Stimulated activated CD4-positive, alpha-beta T cell treated with anti-CD3 and anti-CD28 coated beads, Interleukin-12 subunit alpha, Interleukin-12 subunit beta, amount 100 ng/mL, for 4 hours (primary cell): ENCODE measurements at regions not wholly inside any gene's neighbourhood (a gene's known extent, or its start where the extent isn't known, plus 50 kb on each side); places are given as distances from the start of the nearest gene placed in this dataset.
"Not testable (repeated sequence)": the region's sequence is repeated elsewhere in the genome, so short reads cannot be mapped to it uniquely, and the experiment has no call there.

ENCODE experiments used
- DNase-seq: peaks from one replicate; pipeline ENCODE4 v3.0.0-alpha.2; 2020

DNA sequence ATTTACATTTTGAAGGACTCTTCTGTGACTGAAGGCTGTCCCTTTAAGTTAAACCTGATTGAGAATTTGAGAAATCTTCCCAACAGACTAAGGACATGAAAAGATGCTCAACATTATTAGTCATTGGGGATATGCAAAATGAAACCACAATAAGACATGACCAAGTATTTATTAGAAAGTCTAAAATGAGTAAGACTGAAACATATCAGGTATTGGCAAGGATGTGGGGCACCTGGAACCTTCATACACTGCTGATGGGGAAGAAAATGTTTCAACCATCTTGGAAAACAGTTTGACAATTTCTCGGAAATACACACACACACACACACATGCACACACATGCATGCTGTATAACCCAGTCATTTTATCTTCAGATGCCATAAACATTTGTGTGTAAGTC is 132.1 kb upstream of the CDK6 start:
- no peak for DNase-seq

DNA sequence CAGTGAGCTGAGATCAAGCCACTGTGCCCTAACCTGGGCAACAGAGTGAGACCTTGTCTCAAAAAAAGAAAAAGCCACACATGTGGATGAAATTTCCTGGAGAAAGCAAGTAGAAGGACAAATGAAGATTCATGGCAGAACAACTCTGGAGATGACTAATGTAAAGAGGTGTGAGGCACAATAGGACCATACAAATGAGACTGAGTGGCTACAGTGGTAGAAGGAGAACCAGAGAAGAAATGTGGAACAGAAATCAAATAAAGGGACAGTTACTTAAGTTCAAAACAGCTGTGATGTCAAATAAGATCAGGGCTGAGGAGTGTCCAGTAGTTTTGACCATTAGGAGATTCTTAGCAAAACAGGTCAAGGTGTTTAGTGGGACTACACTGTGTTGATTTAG is 130.9 kb upstream of the CDK6 start:
- no peak for DNase-seq

DNA sequence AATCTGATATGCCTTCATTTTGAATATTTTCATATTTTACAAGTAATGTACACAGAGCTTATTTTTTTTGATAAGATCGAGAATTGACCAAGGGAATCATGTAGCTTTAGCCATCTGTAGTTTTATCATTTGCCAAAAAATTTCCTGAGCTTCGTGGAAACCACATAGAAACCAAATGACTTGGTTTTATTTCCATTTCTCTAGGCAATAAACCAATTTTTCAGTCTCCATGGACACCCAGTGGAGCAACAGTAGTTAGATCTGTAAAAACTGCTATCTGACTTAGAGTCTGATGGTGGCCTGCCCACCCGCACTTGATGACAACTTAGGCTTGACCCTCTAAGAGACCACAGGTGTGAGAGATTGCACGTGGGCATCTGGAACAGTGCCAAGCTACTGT is 127.8 kb upstream of the CDK6 start:
- no peak for DNase-seq

DNA sequence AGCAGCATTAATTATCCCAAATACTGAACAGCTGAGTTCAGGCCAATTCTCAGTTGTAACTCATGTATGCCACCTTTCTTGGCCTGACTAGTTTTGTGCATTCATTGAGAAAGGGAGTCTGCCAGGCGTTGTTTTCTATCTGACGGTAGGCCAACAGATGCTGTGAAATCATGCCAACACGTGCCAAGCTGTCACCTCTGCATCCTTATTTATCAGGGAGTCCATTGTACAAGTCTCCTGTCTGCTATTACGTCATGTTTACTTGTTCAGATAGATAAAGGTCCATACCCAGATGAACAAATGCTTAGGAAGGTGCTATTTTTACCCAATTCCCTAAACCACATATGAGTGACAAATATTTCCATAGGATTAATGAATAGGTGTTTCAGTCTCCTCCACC is 127.2 kb upstream of the CDK6 start:
- DNase-seq = no peak

DNA sequence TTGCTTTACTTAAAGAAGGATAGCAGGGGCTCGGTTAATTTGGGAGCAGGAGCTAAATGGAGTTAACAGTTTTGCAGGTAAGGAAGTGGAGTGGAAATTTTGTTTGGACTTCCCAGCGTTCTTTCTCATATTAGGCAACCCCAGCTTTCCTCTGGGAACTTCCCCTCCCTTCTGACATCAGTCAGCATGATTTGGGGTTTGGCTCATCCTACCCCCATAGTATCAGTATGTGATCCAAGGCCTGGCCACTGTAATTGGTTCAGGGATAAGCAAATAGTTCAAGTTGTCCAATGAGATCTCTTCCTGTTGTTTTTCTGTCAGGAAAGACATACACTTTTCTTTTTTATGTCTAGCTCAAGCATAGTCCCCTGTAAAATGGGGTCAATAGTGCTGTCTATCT is 125.6 kb upstream of the CDK6 start:
- DNase-seq = no peak

DNA sequence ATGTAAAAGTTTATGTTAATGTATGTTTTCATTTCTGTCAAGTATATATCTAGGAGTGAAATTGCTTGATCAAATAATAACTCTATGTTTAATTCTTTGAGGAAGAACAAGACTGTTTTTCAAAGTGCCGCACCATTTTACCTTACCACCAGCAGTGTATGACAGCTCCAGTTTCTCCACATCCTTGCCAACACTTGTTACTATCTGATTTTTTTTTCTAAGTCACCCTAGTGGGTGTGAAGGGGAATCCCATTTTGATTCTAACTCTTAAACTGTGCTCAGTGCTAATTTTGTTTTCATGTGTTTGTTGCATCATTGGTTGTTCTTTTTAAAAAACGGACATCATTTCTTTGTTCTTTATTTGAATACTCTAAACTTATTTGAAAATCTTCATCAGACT is 120.2 kb upstream of the CDK6 start:
- DNase-seq = no peak

DNA sequence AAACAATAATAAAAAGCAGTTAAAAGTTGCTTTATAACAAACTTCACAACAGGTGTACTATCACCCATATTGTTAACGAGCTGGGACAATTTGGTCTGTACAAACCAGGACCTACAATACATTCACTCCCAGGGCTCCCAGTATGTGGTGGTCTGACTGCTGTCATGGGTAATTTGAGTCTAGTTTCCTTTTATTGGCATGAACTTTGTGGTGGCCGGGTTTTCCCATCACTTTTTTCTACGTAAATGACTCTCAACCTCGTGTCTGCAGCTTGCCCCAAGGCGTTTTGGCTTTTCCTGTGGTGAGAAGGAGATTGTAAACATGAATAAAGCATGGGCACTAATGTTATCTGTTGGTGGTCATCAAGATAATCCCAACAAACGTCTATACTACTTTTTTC is 118.7 kb upstream of the CDK6 start:
- no peak for DNase-seq

DNA sequence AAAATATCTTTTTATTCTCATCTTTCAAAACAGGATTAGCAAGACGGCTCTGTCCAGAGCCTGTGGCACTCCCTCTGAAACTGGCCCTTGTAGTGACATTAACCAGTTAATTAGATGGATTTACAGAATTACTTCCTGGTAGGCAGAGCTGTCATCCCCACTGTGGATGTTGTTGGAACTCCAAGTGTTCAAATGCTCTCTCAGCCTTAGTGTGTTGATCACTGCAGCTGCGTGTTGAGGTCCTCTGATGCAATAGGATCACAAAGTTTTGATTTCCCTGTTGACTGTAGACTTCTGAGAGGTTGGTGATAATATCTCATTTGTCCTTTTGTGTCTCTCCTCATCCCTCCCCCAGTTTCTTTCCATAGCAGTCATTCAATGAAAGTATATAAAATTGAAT is 117.3 kb upstream of the CDK6 start:
- no peak for DNase-seq

DNA sequence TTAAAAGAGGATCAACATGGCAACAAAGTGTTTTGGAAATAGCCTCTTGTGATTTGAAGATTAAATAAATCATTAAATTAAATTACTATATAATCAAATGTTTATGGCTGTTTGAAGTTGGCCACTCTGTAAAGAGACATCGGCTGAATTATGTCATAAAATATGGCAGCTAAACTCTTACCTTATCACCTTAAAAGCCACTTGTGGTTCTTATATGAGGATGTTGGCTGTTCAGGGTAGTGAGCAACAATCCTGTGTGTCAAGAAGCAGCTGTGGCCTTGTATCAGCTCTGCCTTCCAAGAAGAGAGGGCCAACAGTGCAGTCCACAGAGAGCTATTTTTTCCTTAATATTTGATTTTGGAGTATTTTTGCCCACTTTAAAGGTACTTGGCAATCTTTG is 113.4 kb upstream of the CDK6 start:
- no peak for DNase-seq

DNA sequence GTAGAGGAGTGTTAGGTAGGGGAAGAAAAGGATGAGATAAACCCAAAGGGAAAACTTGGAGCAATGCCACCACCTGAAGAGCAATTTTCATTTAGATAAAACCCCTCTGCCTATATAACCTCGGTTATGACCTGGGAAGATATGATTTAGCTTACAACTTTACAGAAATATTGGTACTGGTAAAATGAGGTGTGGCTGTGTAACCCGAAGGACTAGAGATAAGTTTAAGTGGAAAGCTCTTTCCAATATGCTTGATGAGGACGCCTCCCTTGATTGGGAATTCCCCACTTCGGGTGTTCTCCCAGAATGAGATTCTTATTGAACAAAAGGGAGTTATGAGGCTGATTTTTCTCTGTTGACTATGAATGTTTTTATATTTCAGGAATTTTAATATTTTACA is 109.5 kb upstream of the CDK6 start:
- no peak for DNase-seq

DNA sequence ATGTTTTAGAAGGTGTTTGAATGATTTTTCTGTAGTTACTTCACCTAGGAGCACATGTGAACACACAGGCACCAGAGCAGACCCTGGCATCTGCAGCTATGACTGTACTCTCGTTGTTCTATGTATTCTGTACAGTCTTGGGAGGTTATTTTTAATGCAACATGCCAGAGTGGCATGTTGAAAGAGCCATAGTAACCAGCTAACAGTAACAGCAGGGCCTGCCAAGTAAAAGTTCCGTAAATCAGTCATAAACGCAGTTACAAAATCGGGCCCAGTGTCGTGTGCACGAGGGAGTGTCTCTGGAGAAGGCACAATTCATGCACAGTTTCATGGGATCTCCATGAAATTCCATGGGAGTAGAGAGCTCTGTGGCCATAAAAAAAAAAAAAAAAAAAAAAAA is 108.3 kb upstream of the CDK6 start:
- DNase-seq = no peak

DNA sequence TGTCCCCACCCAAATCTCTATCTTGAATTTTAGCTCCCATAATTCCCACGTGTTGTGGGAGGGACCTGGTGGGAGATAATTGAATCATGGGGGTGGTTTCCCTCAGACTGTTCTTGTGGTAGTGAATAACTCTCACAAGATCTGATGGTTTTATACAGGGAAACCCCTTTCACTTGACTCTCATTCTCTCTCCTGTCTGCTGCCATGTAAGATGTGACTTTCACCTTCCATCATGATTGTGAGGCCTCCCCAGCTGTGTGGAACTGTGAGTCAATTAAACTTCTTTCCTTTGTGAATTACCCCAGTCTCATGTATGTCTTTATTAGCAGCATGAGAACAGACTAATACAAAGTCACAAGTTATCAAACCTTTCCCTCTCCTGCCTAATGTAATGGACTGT is 106.3 kb upstream of the CDK6 start:
- not testable (repeated sequence) for DNase-seq

DNA sequence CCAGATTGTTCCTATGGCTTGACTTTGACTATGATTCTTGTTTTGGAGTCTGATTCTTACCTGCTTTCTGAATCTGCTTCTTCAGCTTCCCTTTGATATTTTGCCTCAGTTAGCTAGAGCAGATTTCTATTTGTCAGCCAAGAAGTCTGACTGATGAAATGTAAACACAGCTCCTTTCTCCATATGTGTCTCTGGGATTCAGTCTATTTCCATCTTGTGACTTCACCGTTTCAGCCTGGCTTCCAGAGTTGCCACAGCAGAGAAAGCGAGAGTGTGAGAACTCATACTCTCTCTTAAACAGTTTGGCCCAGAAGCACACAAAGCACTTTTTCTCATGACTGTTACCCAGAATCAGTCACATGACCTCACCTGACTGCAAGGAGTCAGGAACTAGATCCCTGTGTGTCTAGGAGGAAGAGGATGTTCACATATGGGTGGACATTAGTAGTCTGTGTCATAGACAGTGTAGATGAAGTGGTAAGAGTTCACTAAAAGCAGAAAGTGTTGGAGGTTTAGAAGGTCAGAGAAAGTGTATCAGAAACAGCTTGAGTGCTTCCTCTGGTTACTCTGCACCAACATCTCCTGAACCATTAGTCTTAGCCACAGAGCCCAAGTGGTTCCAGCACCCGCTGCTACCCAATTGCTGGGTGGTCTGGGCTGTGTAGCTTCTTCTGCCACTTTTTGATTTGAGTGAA is 103.4 kb upstream of the CDK6 start:
- no peak for DNase-seq

DNA sequence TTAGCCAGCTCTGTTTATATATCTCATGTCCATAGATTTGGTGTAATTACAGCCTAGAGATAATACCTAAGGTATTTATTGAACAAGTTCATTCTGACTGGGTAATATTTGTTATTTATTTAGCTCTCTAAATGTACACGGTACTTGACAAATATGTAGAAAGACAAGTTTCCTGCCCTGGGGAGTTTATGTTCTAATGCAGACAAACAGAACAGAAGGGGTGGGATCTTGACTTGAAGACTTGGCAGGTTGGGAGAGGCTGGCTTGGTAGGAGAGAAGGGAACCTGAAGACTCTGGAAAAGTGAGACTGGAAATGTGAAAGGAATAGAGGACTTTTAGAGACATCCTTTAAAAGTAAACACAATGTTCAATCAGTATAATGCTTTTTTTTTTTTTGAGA is 97.7 kb upstream of the CDK6 start:
- DNase-seq = no peak

DNA sequence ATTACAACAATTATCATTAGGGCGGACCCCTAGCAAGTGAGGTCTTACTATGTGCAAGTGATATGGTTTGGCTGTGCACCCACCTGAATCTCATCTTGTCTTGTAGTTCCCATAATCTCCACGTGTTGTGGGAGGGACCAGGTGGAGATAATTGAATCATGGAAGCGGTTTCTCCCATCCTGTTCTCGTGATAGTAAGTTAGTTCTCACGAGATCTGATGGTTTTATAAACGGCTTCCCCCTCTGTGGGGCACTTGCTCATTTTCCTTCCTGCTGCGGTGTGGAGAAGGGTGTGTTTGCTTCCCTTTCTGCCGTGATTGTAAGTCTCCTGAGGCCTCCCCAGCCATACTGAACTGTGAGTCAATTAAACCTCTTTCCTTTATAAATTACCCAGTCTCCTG is 96.1 kb upstream of the CDK6 start:
- no peak for DNase-seq

DNA sequence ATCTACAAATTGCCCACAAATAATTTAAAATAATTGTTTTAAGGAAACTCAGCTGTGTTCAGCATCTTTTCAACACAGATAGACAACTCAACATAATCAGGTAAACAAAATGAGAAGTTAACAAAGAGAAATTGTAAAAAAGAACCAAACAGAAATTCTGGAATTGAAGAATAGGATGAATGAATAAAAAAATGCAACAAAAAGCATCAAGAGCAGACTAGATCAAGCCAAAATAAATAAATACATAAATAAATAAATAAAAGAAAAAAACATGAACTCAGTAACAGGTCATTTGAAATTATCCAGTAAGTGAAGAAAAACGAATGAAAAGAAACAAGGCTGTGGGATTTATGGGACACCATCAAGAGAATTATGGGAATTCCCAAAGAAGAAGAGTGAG is 94.0 kb upstream of the CDK6 start:
- DNase-seq = no peak

DNA sequence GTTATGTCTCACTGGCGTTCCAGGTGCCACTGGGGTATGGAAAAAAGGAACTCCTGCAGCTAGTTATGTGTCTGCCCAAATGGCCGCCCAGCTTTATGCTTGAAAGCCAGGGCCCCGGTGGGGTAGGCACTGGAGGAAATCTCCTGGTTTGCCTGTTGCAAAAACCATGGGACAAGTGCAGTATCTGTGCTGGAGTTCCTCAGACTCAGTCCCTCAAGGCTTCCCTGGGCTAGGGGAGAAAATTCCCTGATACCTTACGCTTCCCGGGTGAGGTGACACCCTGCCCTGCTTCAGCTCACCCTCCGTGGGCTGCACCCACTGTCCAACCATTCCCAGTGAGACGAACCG is 90.3 kb upstream of the CDK6 start:
- no peak for DNase-seq

DNA sequence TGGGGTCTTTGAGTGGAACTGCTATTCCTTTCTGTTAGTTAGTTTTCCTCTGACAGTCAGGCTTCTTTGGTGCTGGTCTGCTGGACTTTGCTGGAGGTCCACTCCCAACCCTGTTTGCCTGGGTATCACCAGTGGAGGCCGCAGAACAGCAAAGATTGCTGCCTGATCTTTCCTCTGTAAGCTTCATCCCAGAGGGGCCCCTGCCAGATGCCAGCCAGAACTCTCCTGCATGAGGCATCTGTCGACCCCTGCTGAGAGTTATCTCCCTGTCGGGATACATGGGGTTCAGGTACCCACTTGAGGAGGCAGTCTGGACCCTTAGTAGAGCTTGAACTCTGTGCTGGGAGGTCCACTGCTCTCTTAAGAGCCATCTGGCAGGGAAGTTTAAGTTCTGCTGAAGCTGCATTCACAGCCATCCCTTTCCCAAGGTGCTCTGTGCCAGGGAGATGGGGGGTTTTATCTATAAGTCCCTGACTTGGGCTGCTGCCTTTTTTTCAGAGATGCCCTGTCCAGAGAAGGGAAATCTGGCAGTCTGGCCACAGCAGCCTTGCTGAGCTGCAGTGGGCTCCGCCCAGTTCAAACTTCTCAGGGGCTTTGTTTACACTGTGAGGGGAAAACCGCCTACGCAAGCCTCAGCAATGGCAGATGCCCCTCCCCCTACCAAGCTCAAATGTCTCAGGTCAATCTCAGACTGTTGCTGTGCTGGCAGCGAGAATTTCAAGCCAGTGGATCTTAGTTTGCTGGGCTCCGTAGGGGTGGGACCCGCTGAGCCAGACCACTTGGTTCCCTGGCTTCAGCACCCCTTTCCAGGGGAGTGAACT is 89.7 kb upstream of the CDK6 start:
- no peak for DNase-seq

DNA sequence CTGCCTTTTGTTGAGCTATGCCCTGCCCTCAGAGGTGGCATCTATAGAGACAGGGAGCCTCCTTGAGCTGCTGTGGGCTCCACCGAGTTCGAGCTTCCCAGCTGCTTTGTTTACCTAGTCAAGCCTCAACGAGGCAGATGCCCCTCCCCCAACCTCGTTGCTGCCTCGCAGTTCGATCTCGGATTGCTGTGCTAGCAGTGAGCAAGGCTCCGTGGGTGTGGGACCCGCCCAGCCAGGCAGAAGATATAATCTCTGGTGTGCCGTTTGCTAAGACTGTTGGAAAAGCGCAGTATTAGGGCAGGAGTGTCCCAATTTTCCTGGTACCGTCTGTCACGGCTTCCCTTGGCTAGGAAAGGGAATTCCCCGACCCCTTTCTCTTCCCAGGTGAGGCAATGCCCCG is 88.4 kb upstream of the CDK6 start:
- no peak for DNase-seq

DNA sequence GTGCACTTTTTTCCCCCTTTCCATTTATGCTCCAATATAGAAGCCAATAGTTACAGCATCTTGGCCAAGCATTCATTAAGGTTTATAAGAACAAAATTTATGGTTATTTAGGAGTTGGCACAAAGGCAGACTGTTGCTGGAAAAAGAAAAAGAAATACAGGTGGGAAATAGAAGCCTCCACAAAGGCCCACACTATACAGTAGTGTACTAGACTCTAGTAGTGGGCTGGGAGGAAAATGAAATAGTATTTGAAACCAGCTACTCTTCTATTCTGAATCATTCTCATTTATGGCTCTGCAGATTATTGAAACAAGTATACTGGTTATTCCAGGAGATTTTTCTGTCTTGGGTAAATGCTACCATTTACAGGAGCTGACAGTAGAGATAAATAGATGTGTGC is 80.9 kb upstream of the CDK6 start:
- DNase-seq = no peak

DNA sequence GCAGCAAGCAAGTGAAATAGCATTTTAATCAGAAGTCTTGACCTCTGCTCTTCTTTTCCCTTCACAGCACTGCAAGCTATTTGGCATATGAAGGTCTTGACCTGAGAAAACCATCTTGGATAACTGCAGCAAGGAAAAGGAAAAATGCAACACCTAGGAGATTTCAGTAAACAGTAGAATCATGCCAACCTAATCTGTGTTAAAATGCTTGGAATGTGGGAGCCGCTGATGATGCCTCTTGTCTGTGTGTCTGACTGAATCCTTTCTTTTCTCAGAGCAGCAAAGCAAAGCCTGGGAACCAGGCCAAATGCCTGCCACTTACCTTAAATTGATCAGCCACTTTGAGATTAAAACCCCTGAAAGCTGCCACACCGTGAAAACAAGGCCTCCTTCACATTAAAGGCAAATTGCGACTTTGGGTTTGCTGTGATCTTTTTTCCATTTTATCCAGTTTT is 80.4 kb upstream of the CDK6 start:
- no peak for DNase-seq

DNA sequence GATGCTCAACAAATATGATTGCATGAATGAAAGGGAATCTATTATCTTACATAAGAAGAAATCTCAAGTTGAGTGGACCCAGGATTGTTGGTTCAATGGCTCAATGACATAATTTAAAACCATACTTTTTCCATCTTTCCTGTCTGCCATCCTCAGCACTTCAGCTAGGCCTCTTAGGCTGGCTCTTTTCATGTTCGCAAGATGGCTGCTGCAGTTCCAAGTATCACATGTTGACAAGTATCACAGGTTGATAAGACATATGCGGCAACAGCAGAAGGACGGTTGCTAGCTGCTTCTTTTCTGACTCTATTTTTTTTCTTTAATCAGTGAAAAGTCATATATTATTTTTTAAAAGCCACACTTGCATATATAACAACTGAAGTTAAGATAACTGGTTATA is 79.0 kb upstream of the CDK6 start:
- DNase-seq = no peak

DNA sequence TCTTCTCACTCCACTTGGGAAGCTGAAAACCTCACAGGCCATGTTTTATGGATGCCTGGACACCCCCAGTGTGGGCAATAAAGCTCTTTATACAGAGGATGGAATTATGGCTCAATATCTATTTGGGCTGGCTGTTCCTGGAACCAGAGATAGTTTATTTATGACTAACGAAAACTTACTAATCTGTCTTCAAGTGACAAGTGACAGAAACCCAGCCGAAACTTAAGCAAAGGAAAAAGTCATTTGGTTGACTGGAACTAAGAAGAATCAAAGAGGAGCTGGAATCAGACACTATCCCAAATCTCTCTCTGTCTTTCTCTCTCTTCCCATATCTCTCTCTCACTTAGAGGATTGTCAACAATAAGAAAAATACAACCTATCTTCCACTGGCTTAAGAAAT is 78.3 kb upstream of the CDK6 start:
- no peak for DNase-seq

DNA sequence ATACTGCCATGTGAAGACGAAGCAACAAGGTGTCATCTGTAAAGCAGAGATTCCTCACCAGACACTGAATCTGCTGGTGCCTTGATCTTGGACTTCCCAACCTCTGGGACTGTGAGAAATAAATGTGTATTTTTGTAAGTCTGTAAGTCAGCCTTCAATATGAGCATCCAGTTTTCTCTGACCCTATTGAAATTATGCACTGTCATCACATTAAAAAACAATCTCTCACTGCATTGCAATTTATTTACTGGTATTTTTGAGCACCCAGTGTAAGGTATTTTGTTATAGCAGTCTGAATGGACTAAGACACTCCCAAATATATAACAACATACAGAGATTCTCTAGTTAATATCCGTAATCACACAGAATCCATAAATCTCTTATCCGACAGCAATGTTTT is 77.5 kb upstream of the CDK6 start:
- no peak for DNase-seq

DNA sequence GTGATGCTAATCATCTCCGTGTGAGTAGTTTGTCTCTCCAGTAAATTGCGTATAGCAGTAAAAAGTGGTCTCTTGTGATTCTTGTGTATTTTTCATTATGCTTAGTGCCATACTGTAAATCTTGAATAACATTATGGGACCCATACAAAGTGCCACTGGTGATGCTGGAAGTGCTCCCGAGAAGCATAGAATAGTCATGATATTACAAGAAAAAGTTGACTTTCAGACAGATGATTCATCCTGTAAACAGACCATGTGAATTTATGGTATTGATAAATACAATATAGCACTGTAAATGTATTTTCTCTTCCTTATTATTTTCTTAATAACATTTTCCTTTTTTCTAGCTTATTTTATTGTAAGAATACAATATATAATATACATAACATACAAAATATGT is 74.6 kb upstream of the CDK6 start:
- no peak for DNase-seq
